Vagina (tissue), 2 donors: ENCODE measurements at regions not wholly inside any gene's neighbourhood (a gene's known extent, or its start where the extent isn't known, plus 50 kb on each side); places are given as distances from the start of the nearest gene placed in this dataset.

Experiments used
- DNase-seq, 2 donors: peaks; one replicate each; pipeline ENCODE4 v3.0.0-alpha.2; 2017; ENCODE audit errors: extremely low spot score in 2 of 2
- H3K27ac ChIP-seq: fragments of 200-600 bp; sonication (generic); one replicate; pipeline ENCODE4 v1.5.1; 2019
- H3K27me3 ChIP-seq: fragments of 200-600 bp; sonication (generic); one replicate; pipeline ENCODE4 v1.5.1; 2019
- H3K36me3 ChIP-seq, 2 donors: fragments of 200-600 bp; sonication (generic); one replicate each; pipeline ENCODE4 v1.5.1; 2017 to 2019
- H3K4me1 ChIP-seq: fragments of 200-600 bp; sonication (generic); one replicate; pipeline ENCODE4 v1.5.1; 2019
- H3K4me3 ChIP-seq, 2 donors: fragments of 200-600 bp; sonication (generic); 1 replicate in 1 of 2; 2 replicates in 1 of 2; pipeline ENCODE4 v1.5.1; 2016 to 2019
- H3K9me3 ChIP-seq: fragments of 200-600 bp; sonication (generic); one replicate; pipeline ENCODE4 v1.5.1; 2019
- CTCF ChIP-seq, 3 experiments: fragments of 450-650 bp in 2 of 3; fragments of 200-600 bp in 1 of 3; sonication (generic) in 1 of 3; IDR thresholded peaks; one replicate each; pipeline ENCODE4 v1.5.1; 2017 to 2019; ENCODE audit warnings: antibody characterized with exemption in 3 of 3, mild to moderate bottlenecking in 2 of 3, moderate library complexity in 2 of 3
- POLR2A ChIP-seq, 2 donors: fragments of 450-650 bp; IDR thresholded peaks; one replicate each; pipeline ENCODE4 v1.6.1; 2017; ENCODE audit warnings: antibody characterized with exemption in 2 of 2, mild to moderate bottlenecking in 2 of 2, moderate library complexity in 2 of 2
- POLR2AphosphoS5 ChIP-seq, 2 donors: sonication (generic); formaldehyde crosslinking; IDR thresholded peaks; one replicate each; pipeline ENCODE4 v1.9.0; 2017; ENCODE audit warnings: antibody characterized with exemption in 2 of 2, mild to moderate bottlenecking in 2 of 2, low read depth in 1 of 2; ENCODE audit not compliant: insufficient read depth in 1 of 2
- intact Hi-C: fragments of 100-400 bp; cut with DNase I; formaldehyde crosslinking; loops from one replicate; pipeline ENCODE4 v1.15.1; 2023

- DNase-seq, result no peak
- intact Hi-C loops, result loop anchor here (5.0 to 10.0 kb wide), 2 partner anchors 88 to 295 kb away; no protein-coding TSS in a partner anchor
- Histone ChIP-seq H3K9me3 (no peaks in the 10 kb centered on the region), H3K4me1 (peaks cover 5% of the 10 kb centered on the region), H3K27me3 (no peaks in the 10 kb centered on the region), H3K36me3 (no peaks in the 10 kb centered on the region), H3K4me3 (peak overlapping the region; percentile 40 to 61), H3K27ac (peak overlapping the region; percentile 83)
- no peak for TF ChIP-seq CTCF (IDR thresholded peaks at IDR 0.05)
- TF ChIP-seq POLR2A (IDR thresholded peaks at IDR 0.05), result no peak
Observed at GRCh38 chr13:44142540-44142867, 231.1 kb upstream of the SERP2 start.

- Histone ChIP-seq H3K4me3 (peak overlapping the region in 1 of 2 donors; percentile 40), H3K9me3 (no peaks in the 10 kb centered on the region), H3K27me3 (no peaks in the 10 kb centered on the region), H3K4me1 (peaks cover 5% of the 10 kb centered on the region), H3K27ac (no peak overlapping the region), H3K36me3 (no peaks in the 10 kb centered on the region)
- intact Hi-C loops, result loop anchor here (5.0 to 10.0 kb wide), 2 partner anchors 88 to 294 kb away; no protein-coding TSS in a partner anchor
- DNase-seq, result no peak
- TF ChIP-seq CTCF (IDR thresholded peaks at IDR 0.05) (no peak), POLR2AphosphoS5 (IDR thresholded peaks at IDR 0.05; ENCODE audit: insufficient read depth in 1 of 2, low read depth in 1 of 2) (no peak), POLR2A (IDR thresholded peaks at IDR 0.05) (no peak)
Observed at GRCh38 chr13:44142941-44143665, 230.5 kb upstream of the SERP2 start.

- no peak overlapping the region for H3K27ac ChIP-seq
- TF ChIP-seq POLR2A (IDR thresholded peaks at IDR 0.05) (no peak), POLR2AphosphoS5 (IDR thresholded peaks at IDR 0.05; ENCODE audit: insufficient read depth in 1 of 2, low read depth in 1 of 2) (no peak), CTCF (IDR thresholded peaks at IDR 0.05) (no peak)
- H3K4me1 ChIP-seq, result peaks cover 4% of the 10 kb centered on the region
- intact Hi-C loops, result loop anchor here (10.0 kb wide), 1 partner anchor 91 kb away; no protein-coding TSS in a partner anchor
- no peaks in the 10 kb centered on the region for H3K27me3 ChIP-seq
- no peak overlapping the region for H3K4me3 ChIP-seq
- H3K9me3 ChIP-seq, result no peaks in the 10 kb centered on the region
- H3K36me3 ChIP-seq, result no peaks in the 10 kb centered on the region
- DNase-seq, result no peak
Observed at GRCh38 chr13:44146138-44146537, 227.5 kb upstream of the SERP2 start.

GRCh38 chr13:44147233-44147632 is 226.4 kb upstream of the SERP2 start:
- Histone ChIP-seq H3K9me3 (no peaks in the 10 kb centered on the region), H3K4me3 (no peak overlapping the region), H3K36me3 (no peaks in the 10 kb centered on the region), H3K4me1 (no peaks in the 10 kb centered on the region), H3K27ac (no peak overlapping the region), H3K27me3 (no peaks in the 10 kb centered on the region)
- intact Hi-C loops, result loop anchor here (10.0 kb wide), 1 partner anchor 92 kb away; no protein-coding TSS in a partner anchor
- DNase-seq, result no peak
- TF ChIP-seq CTCF (IDR thresholded peaks at IDR 0.05), result no peak
- TF ChIP-seq POLR2A (IDR thresholded peaks at IDR 0.05), result no peak
- no peak for TF ChIP-seq POLR2AphosphoS5 (IDR thresholded peaks at IDR 0.05; ENCODE audit: insufficient read depth in 1 of 2, low read depth in 1 of 2)

- intact Hi-C loops, result loop anchor here (10.0 kb wide), 1 partner anchor 93 kb away; no protein-coding TSS in a partner anchor
- Histone ChIP-seq H3K36me3 (no peaks in the 10 kb centered on the region), H3K27me3 (no peaks in the 10 kb centered on the region), H3K9me3 (no peaks in the 10 kb centered on the region), H3K4me3 (no peak overlapping the region), H3K4me1 (no peaks in the 10 kb centered on the region), H3K27ac (no peak overlapping the region)
- TF ChIP-seq POLR2A (IDR thresholded peaks at IDR 0.05), result no peak
- no peak for TF ChIP-seq POLR2AphosphoS5 (IDR thresholded peaks at IDR 0.05; ENCODE audit: insufficient read depth in 1 of 2, low read depth in 1 of 2)
- no peak for TF ChIP-seq CTCF (IDR thresholded peaks at IDR 0.05)
- no peak for DNase-seq
Observed at GRCh38 chr13:44147648-44148047, 226.0 kb upstream of the SERP2 start.
